Gastrocnemius medialis (tissue), 4 donors: ENCODE measurements at regions not wholly inside any gene's neighbourhood (a gene's known extent, or its start where the extent isn't known, plus 50 kb on each side); places are given as distances from the start of the nearest gene placed in this dataset.

ENCODE experiments used
- ATAC-seq, 2 donors: fragments of 150-250 bp; one replicate each; pipeline ENCODE4 v1.9.1; 2016
- DNase-seq, 2 donors: peaks; one replicate each; pipeline ENCODE4 v3.0.0-alpha.2; 2019
- H3K27ac ChIP-seq, 4 donors: fragments of 200-600 bp; sonication (generic); 1 replicate in 1 of 4; 2 replicates in 3 of 4; pipeline ENCODE4 v1.5.1; 2016 to 2018; ENCODE audit warnings: mild to moderate bottlenecking in 2 of 4, moderate library complexity in 1 of 4
- H3K27me3 ChIP-seq, 3 donors: fragments of 200-600 bp; sonication (generic) in 2 of 3; 1 replicate in 1 of 3; 2 replicates in 2 of 3; pipeline versions ENCODE4 v1.5.1 to v1.6.0; 2016 to 2019; ENCODE audit warnings: mild to moderate bottlenecking in 1 of 3, moderate library complexity in 1 of 3
- H3K36me3 ChIP-seq, 2 donors: fragments of 200-600 bp; sonication (generic) in 1 of 2; one replicate each; pipeline ENCODE4 v1.5.1; 2017 to 2018
- H3K4me1 ChIP-seq, 2 donors: fragments of 200-600 bp; sonication (generic) in 1 of 2; one replicate each; pipeline ENCODE4 v1.5.1; 2016 to 2017; ENCODE audit warnings: mild to moderate bottlenecking in 2 of 2
- H3K4me3 ChIP-seq, 4 donors: fragments of 200-600 bp; sonication (generic) in 3 of 4; 1 replicate in 1 of 4; 2 replicates in 3 of 4; pipeline ENCODE4 v1.5.1; 2016 to 2019; ENCODE audit warnings: mild to moderate bottlenecking in 2 of 4
- H3K9me3 ChIP-seq, 3 donors: fragments of 200-600 bp; sonication (generic) in 2 of 3; 1 replicate in 1 of 3; 2 replicates in 2 of 3; pipeline ENCODE4 v1.5.1; 2016 to 2019
- POLR2A ChIP-seq, 2 donors: fragments of 450-650 bp; IDR thresholded peaks; one replicate each; pipeline ENCODE4 v1.6.1; 2017; ENCODE audit warnings: antibody characterized with exemption in 2 of 2, mild to moderate bottlenecking in 2 of 2, moderate library complexity in 2 of 2
- in situ Hi-C, 4 donors: fragments of 200-750 bp; cut with MboI; loops; one replicate each; pipeline versions ENCODE4 v1.15.0 to v1.8.0; 2017; ENCODE audit warnings: low sequenced_read_pairs in 4 of 4
- intact Hi-C: fragments of 100-400 bp; cut with DNase I; formaldehyde crosslinking; loops from one replicate; pipeline ENCODE4 v1.15.1; 2023; ENCODE audit warnings: low total_unique reads
- TF ChIP-seq, protein P1 (sequence below), 5 experiments: fragments of 450-650 bp in 3 of 5; fragments of 200-600 bp in 2 of 5; sonication (generic) in 2 of 5; IDR thresholded peaks in 4 of 5; conservative IDR thresholded peaks in 1 of 5; 1 replicate in 4 of 5; 2 replicates in 1 of 5; pipeline ENCODE4 v1.5.1; 2016 to 2019; ENCODE audit warnings: antibody characterized with exemption in 5 of 5, mild to moderate bottlenecking in 3 of 5, moderate library complexity in 3 of 5

DNA sequence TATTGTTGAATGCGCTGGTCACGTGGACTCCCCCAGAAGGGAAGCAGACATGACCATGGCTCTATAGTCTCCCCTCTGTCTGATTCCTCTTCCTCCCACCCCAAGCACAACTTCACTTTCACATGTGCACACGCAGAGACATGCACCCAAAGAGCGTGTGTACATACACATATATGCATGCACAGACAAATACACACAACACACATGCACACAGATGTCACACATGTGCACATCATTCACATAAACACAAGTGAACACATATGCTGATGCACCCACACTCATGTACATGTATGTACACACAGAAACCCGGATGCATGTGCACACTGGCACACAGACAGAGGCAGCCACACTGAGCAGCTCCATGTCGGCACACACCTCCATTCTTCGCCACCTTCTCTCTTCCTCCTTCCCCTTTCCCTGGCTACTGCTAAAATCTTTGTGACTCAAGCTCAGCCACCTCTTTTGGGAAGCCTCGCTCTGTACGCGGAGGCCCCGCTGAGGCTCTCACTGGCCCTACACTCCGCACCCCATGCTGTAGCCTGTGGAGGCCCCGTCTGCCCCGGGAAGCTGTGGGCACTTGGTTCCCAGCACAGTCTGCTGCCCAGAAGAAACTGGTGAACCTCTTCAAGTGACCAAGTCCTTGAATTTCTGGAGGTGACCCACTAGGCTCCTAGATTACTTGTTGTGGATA is 101.6 kb upstream of the TEX51 start:
- Histone ChIP-seq H3K9me3 (no peaks in the 10 kb centered on the region), H3K36me3 (no peaks in the 10 kb centered on the region), H3K27ac (no peak overlapping the region), H3K4me3 (no peak overlapping the region), H3K27me3 (peaks cover 0 to under 1% (median 0%) of the 10 kb centered on the region in 3 donors), H3K4me1 (no peaks in the 10 kb centered on the region)
- in situ Hi-C loops (loop anchor here in 1 of 4 donors (25.0 kb wide), 1 partner anchor 560 kb away; no protein-coding TSS in a partner anchor), intact Hi-C loops (no loop called here)
- DNase-seq (no peak), ATAC-seq (no peak)
- TF ChIP-seq, protein P1, sequence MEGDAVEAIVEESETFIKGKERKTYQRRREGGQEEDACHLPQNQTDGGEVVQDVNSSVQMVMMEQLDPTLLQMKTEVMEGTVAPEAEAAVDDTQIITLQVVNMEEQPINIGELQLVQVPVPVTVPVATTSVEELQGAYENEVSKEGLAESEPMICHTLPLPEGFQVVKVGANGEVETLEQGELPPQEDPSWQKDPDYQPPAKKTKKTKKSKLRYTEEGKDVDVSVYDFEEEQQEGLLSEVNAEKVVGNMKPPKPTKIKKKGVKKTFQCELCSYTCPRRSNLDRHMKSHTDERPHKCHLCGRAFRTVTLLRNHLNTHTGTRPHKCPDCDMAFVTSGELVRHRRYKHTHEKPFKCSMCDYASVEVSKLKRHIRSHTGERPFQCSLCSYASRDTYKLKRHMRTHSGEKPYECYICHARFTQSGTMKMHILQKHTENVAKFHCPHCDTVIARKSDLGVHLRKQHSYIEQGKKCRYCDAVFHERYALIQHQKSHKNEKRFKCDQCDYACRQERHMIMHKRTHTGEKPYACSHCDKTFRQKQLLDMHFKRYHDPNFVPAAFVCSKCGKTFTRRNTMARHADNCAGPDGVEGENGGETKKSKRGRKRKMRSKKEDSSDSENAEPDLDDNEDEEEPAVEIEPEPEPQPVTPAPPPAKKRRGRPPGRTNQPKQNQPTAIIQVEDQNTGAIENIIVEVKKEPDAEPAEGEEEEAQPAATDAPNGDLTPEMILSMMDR (IDR thresholded peaks at IDR 0.05 in 4 of 5, conservative IDR thresholded peaks at IDR 0.05 in 1 of 5): no peak
- no peak for TF ChIP-seq POLR2A (IDR thresholded peaks at IDR 0.05)

DNA sequence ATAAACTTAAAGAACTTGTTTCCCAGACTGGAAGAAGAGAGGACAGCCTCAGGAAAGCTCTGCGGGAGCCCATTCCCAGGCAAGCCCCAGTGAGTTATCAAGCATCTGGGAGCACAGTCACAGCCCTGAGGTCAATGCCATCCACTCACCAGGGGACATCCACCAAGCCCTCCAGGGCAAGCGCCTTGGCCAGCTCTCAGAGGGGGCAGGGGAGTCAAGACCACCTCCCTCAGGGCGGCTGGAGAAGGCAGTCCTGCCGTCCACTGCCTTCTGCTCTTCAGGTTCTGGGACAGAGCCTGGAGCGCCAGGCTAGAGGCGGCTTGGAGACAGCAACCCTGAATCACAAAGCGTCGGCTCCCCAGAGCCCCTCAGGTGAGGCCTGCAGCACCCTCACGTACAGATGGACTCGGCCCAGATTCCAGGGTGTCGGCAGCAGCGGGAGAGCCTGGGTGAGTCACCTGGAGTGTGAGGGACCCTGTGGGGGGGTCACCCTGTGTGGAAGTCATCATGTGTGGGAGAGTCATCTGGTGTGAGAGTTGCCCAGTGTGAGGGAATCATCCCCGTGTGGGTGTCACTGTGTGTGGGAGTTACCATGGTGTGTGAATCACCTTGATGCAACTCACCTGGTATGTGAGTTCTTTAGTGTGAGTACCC is 100.9 kb upstream of the TEX51 start:
- Histone ChIP-seq H3K27ac (no peak overlapping the region), H3K9me3 (no peaks in the 10 kb centered on the region), H3K4me3 (no peak overlapping the region), H3K4me1 (no peaks in the 10 kb centered on the region), H3K36me3 (no peaks in the 10 kb centered on the region), H3K27me3 (no peaks in the 10 kb centered on the region)
- intact Hi-C loops: no loop called here
- in situ Hi-C loops: loop anchor here in 1 of 4 donors (25.0 kb wide), 1 partner anchor 560 kb away; no protein-coding TSS in a partner anchor
- TF ChIP-seq POLR2A (IDR thresholded peaks at IDR 0.05): no peak
- TF ChIP-seq, protein P1 (IDR thresholded peaks at IDR 0.05 in 4 of 5, conservative IDR thresholded peaks at IDR 0.05 in 1 of 5): no peak
- ATAC-seq (no peak), DNase-seq (no peak)

DNA sequence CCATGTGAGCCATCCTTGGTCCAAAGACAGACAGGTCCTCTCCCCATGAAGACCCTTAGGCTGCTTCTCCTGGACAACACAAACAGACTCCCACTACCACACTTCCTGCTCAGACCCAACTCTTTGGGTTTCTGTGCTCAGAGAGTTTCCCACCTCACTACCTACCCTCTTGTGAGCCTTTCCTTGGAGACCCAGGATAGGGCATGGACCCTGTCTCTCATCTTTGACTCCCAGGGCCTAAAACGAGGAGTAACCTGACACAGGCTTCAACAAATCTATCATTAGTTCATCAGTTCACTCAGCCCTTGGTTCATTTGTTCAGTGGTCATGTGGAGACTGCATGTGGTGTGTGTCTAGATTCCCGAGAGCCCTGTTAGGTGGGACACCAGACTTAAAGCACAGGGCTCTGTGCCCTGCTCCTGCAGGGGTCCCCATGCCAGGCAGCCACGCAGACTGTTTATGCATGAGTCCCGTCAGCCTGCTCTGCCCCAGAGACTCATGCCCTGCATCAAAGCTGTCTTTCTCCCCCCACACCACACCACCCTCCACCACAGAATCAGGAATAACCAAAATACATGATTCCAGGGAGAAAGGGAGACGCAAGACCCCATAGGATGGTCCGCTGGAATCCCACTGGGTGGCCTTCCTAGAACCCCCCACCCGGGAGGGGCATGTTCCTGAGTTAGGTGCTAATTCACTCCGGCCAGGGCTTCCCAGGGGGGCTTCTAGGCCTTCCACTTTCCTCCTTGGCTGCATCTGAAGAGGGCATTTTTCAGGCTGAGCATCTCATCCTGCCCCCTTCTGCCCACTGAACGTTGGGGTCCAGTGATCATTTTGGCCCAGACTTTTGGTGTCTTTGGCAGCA is 100.2 kb upstream of the TEX51 start:
- Histone ChIP-seq H3K36me3 (no peaks in the 10 kb centered on the region), H3K27me3 (no peaks in the 10 kb centered on the region), H3K9me3 (no peaks in the 10 kb centered on the region), H3K4me3 (no peak overlapping the region), H3K4me1 (no peaks in the 10 kb centered on the region), H3K27ac (no peak overlapping the region)
- in situ Hi-C loops: loop anchor here in 1 of 4 donors (25.0 kb wide), 1 partner anchor 561 kb away; no protein-coding TSS in a partner anchor
- intact Hi-C loops: no loop called here
- no peak for TF ChIP-seq POLR2A (IDR thresholded peaks at IDR 0.05)
- TF ChIP-seq, protein P1 (IDR thresholded peaks at IDR 0.05 in 4 of 5, conservative IDR thresholded peaks at IDR 0.05 in 1 of 5): no peak
- DNase-seq: no peak
- no peak for ATAC-seq

DNA sequence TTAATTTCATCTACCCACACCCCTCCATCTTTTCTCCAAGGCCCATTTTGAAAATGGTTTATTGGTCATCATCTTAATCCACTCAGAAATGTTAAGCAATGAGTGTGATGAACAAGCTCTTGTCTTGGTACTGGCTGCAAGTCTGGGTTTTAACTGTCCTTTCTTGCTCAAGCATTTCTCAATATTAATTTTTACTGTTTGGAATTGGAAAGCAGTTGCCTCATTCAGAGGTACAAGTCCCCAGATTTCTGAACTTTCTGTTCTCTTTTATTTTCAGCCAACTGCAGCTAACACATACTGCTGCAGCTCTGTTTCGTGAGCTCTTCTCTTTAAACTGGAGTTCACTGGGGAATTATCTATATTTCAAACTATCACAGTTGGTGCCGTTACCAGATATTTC is 99.4 kb upstream of the TEX51 start:
- ATAC-seq (no peak), DNase-seq (no peak)
- in situ Hi-C loops (loop anchor here in 1 of 4 donors (25.0 kb wide), 1 partner anchor 562 kb away; no protein-coding TSS in a partner anchor), intact Hi-C loops (no loop called here)
- H3K4me1 ChIP-seq: no peaks in the 10 kb centered on the region
- no peaks in the 10 kb centered on the region for H3K36me3 ChIP-seq
- H3K27ac ChIP-seq: no peak overlapping the region
- TF ChIP-seq, protein P1 (IDR thresholded peaks at IDR 0.05 in 4 of 5, conservative IDR thresholded peaks at IDR 0.05 in 1 of 5): no peak
- TF ChIP-seq POLR2A (IDR thresholded peaks at IDR 0.05): no peak
- no peaks in the 10 kb centered on the region for H3K27me3 ChIP-seq
- H3K9me3 ChIP-seq: no peaks in the 10 kb centered on the region
- no peak overlapping the region for H3K4me3 ChIP-seq
